OCI-LY3 (cell line): ENCODE measurements at regions not wholly inside any gene's neighbourhood (a gene's known extent, or its start where the extent isn't known, plus 50 kb on each side); places are given as distances from the start of the nearest gene placed in this dataset.

ENCODE experiments used
- H2AFZ ChIP-seq: fragments of 200-600, 300-600 bp; shearing (Covaris generic); 2 replicates; pipeline ENCODE4 v1.6.0; 2014; ENCODE audit warnings: antibody characterized with exemption, low read depth, low read length
- H3K27ac ChIP-seq: fragments of 200-600, 300-600 bp; sonication (generic); 2 replicates; pipeline ENCODE4 v1.5.1; 2014; ENCODE audit warnings: mild to moderate bottlenecking, low read length, moderate library complexity, mixed read lengths
- H3K27me3 ChIP-seq: fragments of 200-600, 300-600 bp; sonication (generic); 2 replicates; pipeline ENCODE4 v1.6.1; 2014; ENCODE audit warnings: low read depth, low read length, mixed read lengths
- H3K36me3 ChIP-seq: fragments of 200-600, 300-600 bp; sonication (generic); replicated peaks from 2 replicates; pipeline ENCODE3; 2014; ENCODE audit warnings: low read depth, low read length, mixed read lengths
- H3K4me1 ChIP-seq: fragments of 300-600, 200-600 bp; sonication (generic); 2 replicates; pipeline ENCODE4 v1.6.1; 2014; ENCODE audit warnings: low read length, mixed read lengths
- H3K4me2 ChIP-seq: fragments of 200-600, 300-600 bp; sonication (generic); 2 replicates; pipeline ENCODE4 v1.6.1; 2014; ENCODE audit warnings: low read length, mixed read lengths
- H3K4me3 ChIP-seq: fragments of 300-600, 200-600 bp; sonication (generic); 2 replicates; pipeline ENCODE4 v1.5.1; 2014; ENCODE audit warnings: antibody characterized with exemption, mild to moderate bottlenecking, low read length, moderate library complexity
- H3K79me2 ChIP-seq: fragments of 300-600, 200-600 bp; shearing (Covaris generic); 2 replicates; pipeline ENCODE4 v1.6.1; 2014; ENCODE audit warnings: mild to moderate bottlenecking, low read length, mixed read lengths
- H3K9ac ChIP-seq: fragments of 300-600, 200-600 bp; shearing (Covaris generic); 2 replicates; pipeline ENCODE4 v1.6.0; 2014; ENCODE audit warnings: mild to moderate bottlenecking, low read length, moderate library complexity
- H3K9me3 ChIP-seq: fragments of 200-600, 300-600 bp; shearing (Covaris generic); 2 replicates; pipeline ENCODE4 v1.6.1; 2014; ENCODE audit warnings: low read length, mixed read lengths; ENCODE audit not compliant: insufficient read depth
- H4K20me1 ChIP-seq: fragments of 200-600, 300-600 bp; sonication (generic); 2 replicates; pipeline ENCODE4 v1.6.1; 2016; ENCODE audit warnings: low read length, mixed read lengths; ENCODE audit not compliant: insufficient read depth
- CTCF ChIP-seq: fragments of 200-600, 300-600 bp; sonication (generic); IDR thresholded peaks from 2 replicates; pipeline ENCODE4 v1.5.1; 2014; ENCODE audit warnings: antibody characterized with exemption, low read length, low read depth
- EZH2phosphoT487 ChIP-seq: fragments of 200-600 bp; shearing (Covaris generic); IDR thresholded peaks from 2 replicates; pipeline ENCODE4 v1.6.1; 2018; ENCODE audit warnings: antibody characterized with exemption, mixed run types, low read depth

DNA sequence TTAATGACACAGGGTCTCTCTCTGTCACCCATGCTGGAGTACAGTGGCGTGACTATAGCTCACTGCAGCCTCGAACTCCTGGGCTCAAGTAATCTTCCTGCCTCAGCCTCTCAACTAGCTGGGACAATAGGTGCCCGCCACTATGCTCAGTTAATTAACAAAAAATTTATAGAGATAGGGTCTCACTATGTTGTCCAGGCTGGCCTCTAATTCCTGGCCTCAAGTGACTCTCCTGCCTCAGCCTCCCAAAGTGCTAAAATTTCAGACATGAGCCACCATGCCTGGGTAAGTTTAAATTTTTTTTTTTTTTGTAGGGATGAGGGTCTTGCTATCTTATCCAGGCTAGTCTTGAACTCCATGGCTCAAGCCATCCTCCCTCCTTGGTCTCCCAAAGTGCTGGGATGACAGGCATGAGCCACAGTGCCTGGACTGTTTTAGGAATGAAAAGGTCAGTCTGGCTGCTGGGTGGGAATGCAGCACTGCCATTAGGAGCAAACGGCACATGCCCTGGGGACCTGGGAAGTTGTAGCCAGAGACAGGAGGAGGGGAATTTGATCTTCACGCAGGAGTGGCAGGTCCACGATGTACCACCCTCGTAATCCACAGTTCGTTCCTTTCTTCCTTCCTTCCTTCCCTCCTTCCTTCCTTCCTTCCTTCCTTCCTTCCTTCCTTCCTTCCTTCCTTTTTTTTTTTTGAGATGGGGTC, 106.7 kb downstream of the HAPSTR1 start:
- no peaks in the 10 kb centered on the region for H3K9me3 ChIP-seq
- H3K4me2 ChIP-seq: no peak overlapping the region
- no peaks in the 10 kb centered on the region for H3K36me3 ChIP-seq
- no peaks in the 10 kb centered on the region for H3K4me1 ChIP-seq
- H3K27me3 ChIP-seq: peaks cover 16% of the 10 kb centered on the region; the same call in 1 of the 2 replicates
- H2AFZ ChIP-seq: no peak overlapping the region
- no peak overlapping the region for H3K27ac ChIP-seq
- no peak overlapping the region for H3K9ac ChIP-seq
- no peaks in the 10 kb centered on the region for H3K79me2 ChIP-seq
- no peak overlapping the region for H3K4me3 ChIP-seq
- H4K20me1 ChIP-seq: no peaks in the 10 kb centered on the region
- TF ChIP-seq CTCF: no peak
- TF ChIP-seq EZH2phosphoT487: no peak

DNA sequence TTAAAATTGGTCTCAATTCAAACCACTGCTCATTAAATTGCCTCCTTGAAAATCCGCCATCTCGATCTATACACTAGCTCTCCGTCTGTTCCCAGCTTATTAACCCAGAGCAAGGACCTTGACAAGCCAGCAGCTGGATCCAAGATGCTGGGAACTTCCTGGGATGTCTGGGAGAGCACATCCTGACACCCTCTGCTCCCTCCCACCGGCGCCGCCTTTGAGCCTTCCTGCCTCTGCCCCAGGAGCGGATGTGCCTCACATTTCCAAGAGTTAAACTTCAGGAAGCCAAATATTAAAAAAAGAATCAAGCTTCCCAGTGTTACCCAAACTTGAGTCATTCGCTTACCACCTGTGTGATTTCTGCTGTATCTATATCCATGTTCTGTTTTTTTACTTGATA, 107.9 kb downstream of the HAPSTR1 start:
- Histone ChIP-seq H3K9me3 (no peaks in the 10 kb centered on the region), H3K4me1 (no peaks in the 10 kb centered on the region), H2AFZ (no peak overlapping the region), H3K27me3 (peaks cover 15% of the 10 kb centered on the region; the same call in 1 of the 2 replicates), H3K27ac (no peak overlapping the region), H3K36me3 (no peaks in the 10 kb centered on the region), H3K9ac (no peak overlapping the region), H3K4me2 (no peak overlapping the region), H3K4me3 (no peak overlapping the region), H3K79me2 (no peaks in the 10 kb centered on the region), H4K20me1 (no peaks in the 10 kb centered on the region)
- no peak for TF ChIP-seq EZH2phosphoT487
- TF ChIP-seq CTCF: no peak

GRCh38 chr16:9199751-9200150, 108.3 kb downstream of the HAPSTR1 start:
- Histone ChIP-seq H3K4me2 (no peak overlapping the region), H3K4me3 (no peak overlapping the region), H3K4me1 (no peaks in the 10 kb centered on the region), H3K9ac (no peak overlapping the region), H2AFZ (no peak overlapping the region), H4K20me1 (no peaks in the 10 kb centered on the region), H3K36me3 (no peaks in the 10 kb centered on the region), H3K27ac (no peak overlapping the region), H3K9me3 (no peaks in the 10 kb centered on the region), H3K27me3 (peaks cover 11% of the 10 kb centered on the region), H3K79me2 (no peaks in the 10 kb centered on the region)
- TF ChIP-seq CTCF (no peak), EZH2phosphoT487 (no peak)

DNA sequence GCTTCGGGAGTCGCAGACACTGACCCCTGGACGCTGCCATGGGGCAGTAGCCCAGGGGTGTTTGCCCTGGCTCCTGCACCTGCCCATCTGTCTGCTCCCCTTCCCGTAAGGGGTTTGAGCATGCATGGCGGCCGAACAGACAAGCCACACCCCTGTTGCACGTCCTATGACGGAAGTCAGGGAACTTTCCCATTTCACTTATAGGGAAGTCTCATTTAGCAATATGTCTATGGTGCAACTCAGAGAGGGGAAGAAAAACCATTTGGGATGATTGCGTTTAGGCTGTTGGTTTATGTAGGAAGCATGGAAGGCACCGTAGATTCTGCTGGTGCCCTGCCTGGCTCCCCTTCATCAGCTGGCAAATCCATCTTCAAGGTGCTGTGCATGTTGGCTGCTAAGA, 112.5 kb downstream of the HAPSTR1 start:
- H3K79me2 ChIP-seq: no peaks in the 10 kb centered on the region
- no peak overlapping the region for H3K4me3 ChIP-seq
- no peak overlapping the region for H2AFZ ChIP-seq
- no peak overlapping the region for H3K4me2 ChIP-seq
- peaks cover 29% of the 10 kb centered on the region for H3K27me3 ChIP-seq
- H3K36me3 ChIP-seq: no peaks in the 10 kb centered on the region
- H4K20me1 ChIP-seq: no peaks in the 10 kb centered on the region
- H3K9me3 ChIP-seq: no peaks in the 10 kb centered on the region
- TF ChIP-seq CTCF (no peak), EZH2phosphoT487 (no peak)
- no peak overlapping the region for H3K27ac ChIP-seq
- no peaks in the 10 kb centered on the region for H3K4me1 ChIP-seq
- no peak overlapping the region for H3K9ac ChIP-seq
